NCI-H2196 (cell line): ENCODE measurements at regions not wholly inside any gene's neighbourhood (a gene's known extent, or its start where the extent isn't known, plus 50 kb on each side); places are given as distances from the start of the nearest gene placed in this dataset.

ENCODE experiments used
- DNase-seq: peaks from one replicate; lab custom pipeline; 2025; ENCODE audit not compliant: unreplicated experiment; lab: John Stamatoyannopoulos, UW

DNA sequence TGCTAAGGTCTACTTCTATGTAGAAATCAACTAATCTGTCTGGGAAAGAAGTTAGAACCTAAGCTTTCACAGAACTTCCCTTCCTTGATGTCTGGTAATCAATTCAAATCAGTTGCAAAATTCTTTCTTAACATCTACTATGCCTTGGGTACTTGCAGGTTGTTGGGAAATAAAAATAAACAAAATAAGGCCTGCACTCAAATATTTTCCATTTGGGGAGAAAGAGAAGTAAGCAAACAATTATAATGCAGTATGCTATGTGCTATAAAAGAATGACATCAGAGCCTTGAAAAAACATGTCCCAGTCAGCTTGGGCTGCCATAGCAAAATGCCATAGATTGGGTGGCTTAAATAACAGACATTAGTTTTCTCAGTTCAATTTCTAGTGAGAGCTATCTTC is 425.9 kb upstream of the DCN start:
- no peak for DNase-seq

DNA sequence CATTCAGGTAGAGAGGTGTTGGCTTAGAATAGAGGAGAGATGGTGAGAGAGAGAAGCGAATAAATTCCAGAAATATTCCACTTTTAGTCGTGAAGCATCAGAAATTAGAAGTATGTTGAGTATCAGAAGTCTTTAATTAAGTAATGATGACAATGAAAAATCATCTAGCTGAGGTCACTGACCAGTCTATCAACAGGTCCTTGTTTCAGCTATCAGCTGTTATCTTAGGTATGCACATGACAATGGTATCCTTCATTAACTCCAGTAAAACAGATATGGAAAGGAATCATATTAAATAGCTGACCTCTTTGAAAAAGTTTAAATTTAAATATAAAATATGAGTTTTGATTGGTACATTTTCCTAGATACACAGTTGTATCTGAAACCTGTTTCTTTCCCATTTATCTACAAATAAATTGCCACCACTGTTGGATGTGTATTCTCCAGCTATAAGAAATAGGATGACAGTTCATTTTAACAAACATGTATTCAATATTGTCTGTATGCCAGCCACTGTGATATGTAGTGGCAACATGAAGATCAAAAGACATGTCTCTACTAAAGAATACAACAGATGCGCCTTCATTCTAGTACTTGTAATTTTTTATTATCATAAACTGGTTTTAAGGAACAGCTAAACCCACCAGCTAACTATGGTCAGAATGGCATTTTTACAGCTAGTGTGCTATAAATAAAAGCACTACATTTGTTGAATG is 424.2 kb upstream of the DCN start:
- DNase-seq = no peak

DNA sequence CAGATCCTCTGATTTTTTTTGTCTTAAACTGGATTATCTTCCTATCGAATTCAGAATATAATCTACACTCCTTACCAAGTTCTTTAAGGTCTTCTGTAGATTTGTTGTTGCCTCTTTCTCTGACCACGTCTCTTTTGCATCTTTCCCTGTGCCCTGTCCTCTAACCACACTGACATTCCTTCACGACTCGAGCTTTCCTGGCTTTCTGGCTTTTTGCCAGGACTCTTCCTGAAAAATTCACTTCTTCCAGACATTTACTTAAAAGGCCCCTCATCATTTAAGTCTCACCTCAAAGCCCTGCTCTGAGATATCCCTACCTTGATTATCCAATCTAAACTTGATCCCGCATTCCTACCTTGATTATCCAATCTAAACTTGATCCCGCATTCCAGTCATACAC is 422.3 kb upstream of the DCN start:
- no peak for DNase-seq

DNA sequence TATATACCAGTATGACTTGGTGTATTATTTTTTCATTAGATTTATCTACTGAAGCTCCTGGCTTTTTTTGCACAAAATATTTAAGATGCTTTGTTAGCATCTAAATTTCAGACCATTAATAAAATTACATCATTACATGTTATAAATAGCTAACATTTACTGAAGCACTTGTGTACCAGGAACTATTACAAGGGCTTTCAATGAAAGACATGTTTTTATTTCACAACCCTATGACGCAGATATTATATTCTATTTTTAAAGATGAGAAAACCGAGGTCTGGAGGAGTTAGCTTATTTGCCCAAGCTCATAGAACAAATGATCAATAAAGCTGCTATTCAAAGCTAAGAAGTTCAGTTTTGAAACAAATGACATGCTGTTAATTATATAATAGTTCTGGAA is 420.4 kb upstream of the DCN start:
- no peak for DNase-seq

DNA sequence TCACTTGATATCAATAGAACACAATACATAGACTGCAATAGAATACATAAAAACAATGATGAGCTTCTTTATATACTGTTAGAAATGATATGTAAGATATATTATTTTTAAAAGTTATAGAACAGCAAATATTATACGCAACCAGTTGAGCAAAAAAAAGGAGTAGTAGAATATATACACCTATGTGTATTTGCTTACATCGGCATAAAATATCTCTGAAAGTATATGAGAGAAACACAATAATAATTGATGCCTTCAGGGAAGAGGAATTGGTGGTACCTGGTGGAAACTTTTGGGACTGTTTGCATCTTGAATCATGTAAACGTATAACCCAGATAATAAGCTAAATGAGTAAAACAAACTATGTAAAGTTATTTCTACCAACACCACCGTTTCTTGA is 418.4 kb upstream of the DCN start:
- no peak for DNase-seq

DNA sequence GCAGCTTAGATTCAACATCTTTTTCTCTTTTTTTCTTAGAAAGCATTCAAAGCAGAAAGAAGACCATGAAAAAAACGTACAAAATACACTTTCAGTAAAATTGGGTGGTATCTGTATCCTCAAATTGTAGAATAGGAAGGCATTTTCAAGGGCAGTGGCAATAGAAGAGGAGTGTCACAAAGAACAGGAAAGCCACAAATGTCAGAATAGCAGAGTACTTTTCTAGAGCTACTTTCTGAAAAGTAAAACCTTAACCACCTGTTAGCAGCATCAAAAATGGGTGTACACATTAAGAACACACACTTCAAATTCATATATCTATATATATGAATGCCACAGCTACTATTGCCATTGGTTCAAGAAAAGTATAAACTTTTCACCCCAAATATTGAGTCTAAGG is 412.1 kb upstream of the DCN start:
- DNase-seq = no peak

DNA sequence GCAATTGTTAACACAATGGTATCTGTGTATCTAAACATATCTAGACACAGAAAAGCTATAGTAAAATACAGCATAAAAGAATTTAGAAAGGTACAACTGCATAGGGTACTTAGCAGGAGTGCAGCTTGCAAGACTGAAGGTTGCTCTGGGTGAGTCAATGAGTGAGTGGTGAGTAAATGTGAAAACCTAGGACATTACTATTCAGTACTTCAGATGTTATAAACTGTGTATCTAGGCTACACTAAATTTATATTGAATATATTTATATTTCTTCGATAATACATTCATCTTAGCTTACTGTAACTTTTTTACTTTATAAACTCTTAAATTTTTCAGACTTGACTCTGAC is 409.0 kb upstream of the DCN start:
- no peak for DNase-seq

DNA sequence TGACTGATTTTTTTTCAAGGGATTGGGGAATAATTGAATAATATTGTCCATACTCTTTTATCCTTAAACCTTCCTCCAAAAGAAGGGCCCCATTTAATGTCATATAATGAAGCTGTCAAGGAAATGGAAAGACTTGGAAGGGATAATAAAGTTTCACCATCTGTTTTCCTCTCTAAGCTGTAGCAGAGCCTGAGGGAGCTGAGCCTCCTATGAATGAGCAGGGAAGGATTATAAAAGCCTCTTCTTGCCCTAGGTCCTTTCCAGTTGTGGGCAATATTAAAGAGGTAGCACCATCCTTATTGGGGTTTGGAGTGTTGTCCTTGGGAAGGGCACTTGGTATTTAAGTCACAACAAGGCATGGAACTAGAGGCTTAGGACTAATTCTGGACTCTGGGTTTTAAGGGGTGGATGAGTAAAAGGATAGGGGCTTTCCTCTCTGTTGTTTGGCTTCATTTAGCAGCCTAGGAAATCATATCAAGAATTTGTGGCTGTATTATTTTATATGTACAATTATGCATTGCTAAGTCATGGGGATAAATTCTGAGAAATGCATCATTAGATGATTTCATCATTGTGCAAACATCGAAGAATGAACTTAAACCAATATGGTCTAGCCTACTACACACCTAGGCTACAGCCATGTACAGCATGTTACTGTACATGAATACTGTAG is 408.5 kb upstream of the DCN start:
- DNase-seq = no peak

DNA sequence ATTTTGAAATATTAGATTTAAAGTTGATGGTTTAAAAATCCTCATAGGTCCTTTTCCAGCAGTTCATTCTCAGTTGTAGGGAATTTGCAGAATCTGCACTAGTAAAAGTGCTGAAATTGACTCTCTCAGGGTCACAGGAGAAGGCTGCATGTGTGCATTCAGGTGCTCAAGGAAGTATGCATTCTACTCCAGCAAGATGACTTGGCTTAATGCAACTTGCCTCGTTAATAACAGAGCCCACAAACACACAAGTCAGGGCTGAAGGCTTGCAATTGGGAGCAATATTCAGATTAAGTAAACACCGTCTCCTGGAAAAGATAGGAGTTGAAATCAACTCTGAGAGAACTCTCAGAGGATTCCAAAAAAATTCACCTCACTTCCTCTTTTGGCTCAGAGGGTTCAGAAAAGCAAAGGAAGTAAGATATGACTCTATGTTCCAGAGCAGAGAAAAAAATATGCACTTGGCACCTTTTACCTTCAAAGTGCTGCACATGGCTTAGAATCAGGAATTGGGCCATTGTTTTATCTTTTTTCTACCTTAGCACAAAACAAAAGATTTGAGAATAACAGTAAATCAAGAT is 406.3 kb upstream of the DCN start:
- DNase-seq = no peak

DNA sequence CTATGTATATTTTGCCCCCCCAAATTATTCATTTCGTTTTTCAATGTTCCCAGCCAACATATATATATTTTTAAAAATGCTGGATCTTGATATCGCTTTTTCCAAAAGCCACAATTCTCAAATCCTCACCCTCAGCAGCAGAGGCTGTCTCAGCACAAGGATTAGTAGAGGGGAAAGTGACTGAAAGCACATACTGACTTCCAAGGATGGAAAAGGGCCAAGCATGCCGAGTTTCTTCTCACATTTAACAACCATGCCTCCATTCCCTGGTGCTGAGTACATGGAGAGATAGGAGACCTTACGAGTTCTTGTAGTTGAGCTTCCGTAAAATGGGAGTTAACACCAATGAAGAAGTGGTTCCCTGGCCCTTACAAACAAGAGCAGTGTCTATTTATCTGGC is 403.4 kb upstream of the DCN start:
- DNase-seq = no peak

DNA sequence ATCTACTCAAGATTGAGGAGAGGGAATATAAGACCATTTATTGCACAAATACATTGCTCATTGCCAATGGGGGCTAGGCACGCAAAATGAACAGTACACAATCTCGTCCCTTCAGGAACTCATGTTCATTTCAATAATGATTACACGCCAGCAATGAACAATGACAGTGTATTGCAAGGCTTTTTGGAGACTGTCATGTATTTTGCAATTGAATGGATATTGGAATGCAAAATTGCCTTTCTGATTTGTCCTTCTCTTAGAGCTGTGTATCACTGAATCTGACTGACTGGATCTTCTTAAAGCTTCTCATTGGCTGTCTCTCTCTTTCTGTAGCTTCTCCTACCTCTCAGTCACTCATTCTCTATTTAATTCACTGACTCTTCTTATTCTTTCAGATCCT is 400.2 kb upstream of the DCN start:
- DNase-seq = no peak

DNA sequence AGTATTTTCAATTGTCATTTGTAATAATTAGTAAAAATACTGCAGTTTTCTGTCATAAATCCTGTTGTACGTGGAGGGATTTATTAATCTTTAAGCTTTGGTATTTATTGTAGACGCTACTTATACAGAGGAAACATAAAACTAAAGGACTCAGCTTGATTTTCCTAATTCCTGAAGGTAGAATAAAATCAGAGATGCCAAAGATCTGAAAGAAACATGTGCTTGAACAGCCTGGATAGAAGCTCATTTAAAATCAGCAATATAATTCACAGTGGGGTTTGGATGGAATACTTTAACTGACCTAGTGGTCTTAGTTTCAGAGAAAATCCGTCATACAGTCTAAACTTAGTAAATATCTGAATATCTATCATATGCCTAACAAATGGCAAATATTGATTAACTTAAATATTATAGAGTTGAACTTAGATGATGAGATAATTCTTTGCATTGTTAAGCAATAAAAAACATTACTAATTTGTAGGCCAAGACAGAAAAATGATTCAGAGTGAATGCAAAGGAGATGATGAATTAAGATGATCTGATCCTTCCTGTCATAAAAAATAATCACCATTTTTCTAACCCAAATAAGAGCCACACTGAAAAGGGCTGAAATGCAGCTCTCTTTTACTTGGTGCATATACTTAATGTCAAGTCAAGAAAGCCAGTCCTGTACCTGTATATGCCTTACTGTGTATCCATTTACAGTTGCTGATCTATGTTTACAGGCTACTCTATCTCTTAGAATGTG is 397.1 kb upstream of the DCN start:
- no peak for DNase-seq

DNA sequence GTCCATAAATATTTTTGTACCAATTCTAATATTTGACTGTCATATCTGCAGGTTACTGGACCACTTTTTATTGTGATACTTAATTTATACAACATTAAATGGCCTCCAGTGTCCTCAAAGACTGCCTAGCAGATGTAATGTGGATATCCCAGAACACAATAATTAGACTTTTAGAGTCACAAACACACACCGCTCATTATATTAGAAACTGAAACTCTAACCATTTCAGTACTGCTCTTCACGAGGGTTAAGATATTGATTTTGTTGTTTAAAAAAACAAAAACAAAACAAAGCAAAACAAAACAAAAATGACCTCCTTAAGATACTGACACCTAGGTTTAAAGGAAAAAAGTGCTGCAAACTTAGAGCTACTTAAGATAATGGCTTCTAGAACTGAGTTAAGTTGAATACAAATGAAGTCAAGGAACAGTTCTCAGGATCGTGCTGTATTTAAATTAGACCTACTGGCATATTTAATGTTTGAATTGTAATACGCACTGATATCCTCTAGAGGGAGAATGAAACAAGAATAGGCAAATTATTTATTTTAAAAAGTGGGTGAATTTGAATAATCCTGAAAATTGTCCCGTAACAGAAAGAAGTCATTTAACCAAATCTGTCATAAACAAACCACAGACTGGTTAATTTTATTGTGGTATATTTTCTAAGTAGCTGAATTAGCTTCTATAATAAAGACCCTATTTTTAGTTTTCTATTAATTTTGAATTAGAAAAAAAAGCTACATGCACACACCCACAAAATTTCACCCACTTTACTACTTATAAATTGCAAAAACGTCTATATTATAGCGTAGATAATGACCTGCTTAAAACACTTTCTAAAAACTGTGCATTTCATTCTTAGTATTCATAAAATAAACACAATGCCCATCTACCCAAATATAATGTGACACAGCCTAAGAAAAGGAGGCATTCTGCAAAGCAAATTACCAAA is 395.2 kb upstream of the DCN start:
- DNase-seq = peak; percentile 13

DNA sequence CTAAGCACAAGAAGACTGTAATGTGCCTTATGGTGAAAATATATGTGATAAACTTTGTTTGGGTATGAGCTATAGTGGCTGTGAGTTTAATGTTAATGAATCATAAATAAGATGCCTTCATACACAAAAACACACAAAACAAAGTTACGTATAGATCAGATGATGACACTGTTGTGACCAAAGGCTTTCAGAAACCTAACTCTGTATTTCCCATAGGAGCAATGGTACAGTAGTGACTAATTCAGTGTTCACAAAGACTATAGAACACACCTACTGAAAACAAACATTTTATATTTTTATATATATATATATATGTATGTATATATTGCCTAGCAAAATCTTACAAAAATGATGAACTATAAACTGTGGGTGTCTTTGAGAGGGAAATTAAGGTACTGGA is 393.8 kb upstream of the DCN start:
- no peak for DNase-seq

DNA sequence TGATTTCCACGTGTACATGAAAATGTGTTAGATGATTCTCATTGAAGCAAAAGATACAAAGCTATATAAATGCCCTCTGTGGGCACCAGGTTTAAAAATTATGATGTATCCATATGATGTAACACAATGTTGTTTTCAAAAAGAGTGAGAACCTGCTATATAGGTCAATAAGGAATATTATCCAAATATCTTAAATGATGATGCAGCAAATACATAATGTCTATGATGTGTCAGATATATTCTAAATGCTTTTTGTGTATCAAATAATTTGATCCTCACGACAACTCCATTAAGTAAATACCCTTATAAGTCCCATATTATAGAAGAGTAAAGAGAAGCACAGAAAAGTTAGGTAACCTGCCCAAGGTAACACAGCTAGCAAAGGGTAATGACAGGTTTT is 393.0 kb upstream of the DCN start:
- DNase-seq = no peak

DNA sequence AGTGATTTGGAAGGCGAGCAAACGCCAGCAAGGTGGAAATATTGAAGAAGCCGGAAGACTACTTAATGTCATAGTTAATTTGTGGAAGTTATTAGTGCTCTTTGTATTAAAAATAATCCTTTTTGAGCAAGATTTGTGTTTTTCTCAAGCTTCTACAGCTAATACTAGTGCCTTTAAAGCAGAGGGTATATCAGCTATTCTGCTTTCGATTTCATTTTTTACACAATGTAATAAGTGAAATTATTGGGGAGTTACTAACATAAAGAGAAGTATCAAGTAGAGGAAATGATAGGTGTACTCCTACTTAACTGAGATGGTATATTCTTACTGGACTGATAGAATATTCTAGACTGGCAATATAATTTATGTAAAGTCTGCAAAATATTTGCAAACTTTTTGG is 392.4 kb upstream of the DCN start:
- no peak for DNase-seq

DNA sequence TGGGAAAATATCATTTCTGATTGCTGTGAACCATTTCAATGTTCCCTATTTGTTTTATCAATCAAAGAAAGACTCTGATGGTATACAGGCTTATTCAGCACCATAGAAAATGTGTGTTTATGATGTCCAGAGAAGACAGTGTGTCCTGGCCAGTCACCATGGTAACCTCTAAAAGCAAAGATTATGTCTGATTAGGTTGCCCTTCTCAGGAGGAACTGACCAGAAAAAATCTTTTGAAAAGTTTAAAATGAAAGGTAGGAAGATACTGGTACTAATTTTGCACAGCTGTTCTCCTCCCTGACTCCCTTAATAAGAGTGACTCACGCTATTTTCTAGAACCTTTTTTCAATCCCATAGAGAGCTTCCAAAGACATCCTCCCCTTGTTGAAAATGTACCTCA is 391.8 kb upstream of the DCN start:
- no peak for DNase-seq

DNA sequence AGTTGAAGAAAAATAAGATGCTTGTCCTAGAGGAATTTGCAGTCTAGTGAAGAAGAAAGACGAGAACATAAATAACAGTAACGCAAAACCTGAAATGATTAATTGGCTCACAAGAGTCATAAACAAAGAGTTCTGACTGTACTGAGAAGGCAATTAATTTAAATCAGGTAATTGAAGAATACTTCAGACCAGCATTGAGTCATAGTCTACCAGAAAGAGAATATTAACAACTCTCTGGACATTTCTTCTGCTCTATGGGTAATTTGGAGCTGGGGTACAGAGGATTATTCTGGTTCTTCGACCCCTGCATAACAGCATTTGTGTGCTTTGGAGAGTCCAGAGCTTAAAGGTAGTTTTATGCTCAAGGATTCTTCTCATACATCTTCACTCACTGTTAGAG is 390.3 kb upstream of the DCN start:
- DNase-seq = no peak

DNA sequence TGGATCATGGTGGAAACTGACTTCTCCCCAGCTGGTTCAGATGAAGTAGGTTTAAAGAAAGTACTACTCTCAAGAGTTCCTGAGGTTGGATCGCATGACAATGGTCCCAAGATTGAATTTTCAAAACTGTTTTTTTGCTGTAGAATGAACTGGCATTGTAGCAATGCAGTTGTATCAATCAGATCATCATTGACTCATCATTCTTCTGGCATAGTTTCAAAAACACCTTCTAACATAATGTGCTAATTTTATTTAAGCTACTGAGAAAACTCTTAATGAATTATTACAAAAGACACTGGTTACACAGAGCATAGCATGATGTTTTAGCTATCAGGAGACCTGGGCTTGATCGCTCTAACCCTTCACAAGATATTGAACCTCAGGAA is 384.5 kb upstream of the DCN start:
- no peak for DNase-seq

DNA sequence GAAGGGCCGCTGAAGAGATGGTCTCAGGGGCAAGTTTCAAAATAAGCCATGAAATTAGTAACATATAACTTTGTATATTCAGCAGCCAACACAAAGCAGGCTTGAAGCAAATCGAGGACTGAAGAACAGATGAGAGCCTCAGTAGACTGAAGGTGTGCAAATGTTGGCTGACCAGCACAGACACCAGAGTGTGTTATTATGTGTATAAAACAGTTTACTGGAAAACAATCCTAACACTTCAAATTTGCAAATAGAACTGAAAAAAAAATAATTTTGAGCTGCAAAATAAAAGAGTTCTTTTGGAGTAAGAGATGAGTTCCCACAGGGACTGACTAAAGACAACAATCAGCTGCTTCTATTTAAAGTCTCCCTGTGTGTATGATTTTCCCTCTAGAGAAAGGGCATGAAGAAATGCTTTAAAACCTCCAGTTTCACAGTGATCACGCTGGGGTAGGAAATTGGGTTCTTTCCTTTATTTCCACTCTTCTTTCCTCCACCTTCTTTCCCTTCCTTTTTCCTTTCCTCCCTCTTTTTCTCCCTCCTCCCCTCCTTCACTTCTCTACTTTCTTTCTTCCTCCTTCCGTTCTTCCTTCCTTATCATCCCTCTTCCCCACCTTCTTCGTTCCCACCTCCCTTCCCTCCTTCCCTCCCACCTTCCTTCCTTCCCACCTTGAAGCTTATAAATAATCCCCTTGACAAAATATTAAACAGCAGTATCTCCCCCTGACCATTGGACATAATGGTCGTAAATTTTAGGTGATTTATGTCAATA is 383.9 kb upstream of the DCN start:
- DNase-seq = no peak
